ENCODE measurements at regions not wholly inside any gene's neighbourhood (a gene's known extent, or its start where the extent isn't known, plus 50 kb on each side); places are given as distances from the start of the nearest gene placed in this dataset.

GRCh38 chr5:4880304-4880741 is 259.8 kb upstream of the ADAMTS16 start:
- DNase-seq (ENCODE audit: low read depth): no peak

- no peak for DNase-seq (ENCODE audit: low read depth)
Measured at GRCh38 chr5:4881366-4882002, 258.6 kb upstream of the ADAMTS16 start.

- DNase-seq (ENCODE audit: low read depth): no peak
Measured at GRCh38 chr5:4882186-4882585, 257.9 kb upstream of the ADAMTS16 start.

- no peak for DNase-seq (ENCODE audit: low read depth)
Measured at GRCh38 chr5:4883360-4883759, 256.8 kb upstream of the ADAMTS16 start.

- DNase-seq (ENCODE audit: low read depth): no peak
Measured at GRCh38 chr5:4893063-4893744, 246.9 kb upstream of the ADAMTS16 start.

GRCh38 chr5:4896328-4896727 is 243.8 kb upstream of the ADAMTS16 start:
- DNase-seq (ENCODE audit: low read depth): no peak

- no peak for DNase-seq (ENCODE audit: low read depth)
Measured at GRCh38 chr5:4901305-4901811, 238.8 kb upstream of the ADAMTS16 start.

GRCh38 chr5:4901924-4902323 is 238.2 kb upstream of the ADAMTS16 start:
- no peak for DNase-seq (ENCODE audit: low read depth)

- DNase-seq (ENCODE audit: low read depth): no peak
Measured at GRCh38 chr5:4905674-4906520, 234.2 kb upstream of the ADAMTS16 start.

- no peak for DNase-seq (ENCODE audit: low read depth)
Measured at GRCh38 chr5:4906786-4907185, 233.3 kb upstream of the ADAMTS16 start.

- DNase-seq (ENCODE audit: low read depth): no peak
Measured at GRCh38 chr5:4907571-4907970, 232.6 kb upstream of the ADAMTS16 start.

GRCh38 chr5:4909086-4909485 is 231.0 kb upstream of the ADAMTS16 start:
- DNase-seq (ENCODE audit: low read depth): no peak

- DNase-seq (ENCODE audit: low read depth): no peak
Measured at GRCh38 chr5:4911646-4912403, 228.3 kb upstream of the ADAMTS16 start.

GRCh38 chr5:4921929-4922328 is 218.2 kb upstream of the ADAMTS16 start:
- DNase-seq (ENCODE audit: low read depth): no peak

- DNase-seq (ENCODE audit: low read depth): no peak
Measured at GRCh38 chr5:4924577-4924976, 215.6 kb upstream of the ADAMTS16 start.

GRCh38 chr5:4927097-4927496 is 213.0 kb upstream of the ADAMTS16 start:
- DNase-seq (ENCODE audit: low read depth): no peak

GRCh38 chr5:4928409-4928808 is 211.7 kb upstream of the ADAMTS16 start:
- no peak for DNase-seq (ENCODE audit: low read depth)

- no peak for DNase-seq (ENCODE audit: low read depth)
Measured at GRCh38 chr5:4929092-4929655, 211.0 kb upstream of the ADAMTS16 start.

- no peak for DNase-seq (ENCODE audit: low read depth)
Measured at GRCh38 chr5:4939042-4939781, 200.9 kb upstream of the ADAMTS16 start.

- no peak for DNase-seq (ENCODE audit: low read depth)
Measured at GRCh38 chr5:4941161-4941560, 199.0 kb upstream of the ADAMTS16 start.
